ENCODE measurements at regions not wholly inside any gene's neighbourhood (a gene's known extent, or its start where the extent isn't known, plus 50 kb on each side); places are given as distances from the start of the nearest gene placed in this dataset.

GRCh38 chr6:133834472-133835170 lies 54.3 kb upstream of the TCF21 start:
- no peak overlapping the region for H2AFZ ChIP-seq (ENCODE audit: low read length)
- no peak overlapping the region for H2AK5ac ChIP-seq (ENCODE audit: low read depth, low read length)
- no peak overlapping the region for H3K27ac ChIP-seq (ENCODE audit: low read depth, low read length)
- H2BK15ac ChIP-seq (ENCODE audit: low read length): no peak overlapping the region
- no peak overlapping the region for H3K4ac ChIP-seq (replicated peaks; ENCODE audit: insufficient read length, low read depth, low read length)
- no peaks in the 10 kb centered on the region for H3K79me2 ChIP-seq (ENCODE audit: control insufficient read depth in 1 of 2, insufficient read depth in 2 of 2, low read length in 2 of 2)
- 91% methylated on average over 2 of the region's 2 CpGs; no CpG with 5 or more reads in 1 of the 2 experiments for WGBS, 2 experiments (ENCODE audit: extremely low coverage in 1 of 2, insufficient coverage in 1 of 2, insufficient read length in 1 of 2, insufficient replicate concordance in 2 of 2, low coverage in 1 of 2, low lambda C conversion rate in 2 of 2, missing lambda C conversion rate in 1 of 2)
- H4K20me1 ChIP-seq (replicated peaks in 1 of 2; ENCODE audit: control insufficient read depth in 1 of 2, insufficient read depth in 2 of 2, low read length in 2 of 2): no peaks in the 10 kb centered on the region
- ChIA-PET POLR2A (ENCODE audit: partially characterized antibody) (interaction anchor here (0.6 kb wide), 2 partner anchors 63 to 131 kb away, joined by 3 to 4 read pairs; no protein-coding TSS in a partner anchor), CTCF (ENCODE audit: partially characterized antibody) (interaction anchor here (0.7 to 2.4 kb wide), 11 partner anchors 9 to 265 kb away, joined by 3 to 8 read pairs (median 5); no protein-coding TSS in a partner anchor)
- no peak overlapping the region for H2BK20ac ChIP-seq (ENCODE audit: low read length)
- H3K36me3 ChIP-seq (ENCODE audit: control insufficient read depth in 2 of 4, insufficient read depth in 4 of 4, low read length in 3 of 4): no peaks in the 10 kb centered on the region
- no peak overlapping the region for H3K4me3 ChIP-seq (ENCODE audit: extremely low read depth in 1 of 4, insufficient read depth in 2 of 4, low read depth in 3 of 4, low read length in 4 of 4)
- H3K23me2 ChIP-seq (ENCODE audit: low read depth, low read length): 0 out of 2 replicates have a peak, but pooled peaks cover 2% of the 10 kb centered on the region
- TF ChIP-seq KDM5A (IDR thresholded peaks at IDR 0.05; ENCODE audit: low read length): no peak
- no peak for TF ChIP-seq BRCA1 (IDR thresholded peaks at IDR 0.05; ENCODE audit: low read depth, low read length)
- TF ChIP-seq MAFK (IDR thresholded peaks at IDR 0.05; ENCODE audit: low read depth, low read length): peak; percentile 66; the same call in 1 of the 2 replicates
- no peak for TF ChIP-seq YY1 (IDR thresholded peaks at IDR 0.05; ENCODE audit: low read depth, low read length)
- no peak overlapping the region for H4K91ac ChIP-seq (replicated peaks; ENCODE audit: insufficient read length, low read length)
- no peaks in the 10 kb centered on the region for H3K9me3 ChIP-seq (ENCODE audit: insufficient read depth in 2 of 2, low read depth in 1 of 2, low read length in 1 of 2)
- no peak overlapping the region for H4K8ac ChIP-seq (ENCODE audit: extremely low read depth, insufficient read depth, low read length)
- no peak for DNase-seq (ENCODE audit: low read depth in 1 of 2, low spot score in 2 of 2)
- H4K5ac ChIP-seq (ENCODE audit: insufficient read length, low read depth, low read length): no peak overlapping the region
- no peak overlapping the region for H2BK120ac ChIP-seq (replicated peaks; ENCODE audit: low read depth, low read length)
- no peak overlapping the region for H3K4me2 ChIP-seq (ENCODE audit: insufficient read depth in 1 of 2, low read depth in 2 of 2, low read length in 2 of 2)
- H3K4me1 ChIP-seq (replicated peaks in 1 of 4; ENCODE audit: control insufficient read depth in 3 of 4, insufficient read depth in 4 of 4, low read length in 3 of 4): peaks cover 0 to 2% (median 0%) of the 10 kb centered on the region in 4 experiments; a peak in 2 of 7 replicates
- H3K23ac ChIP-seq (ENCODE audit: insufficient read length): no peak overlapping the region
- no peaks in the 10 kb centered on the region for H3K79me1 ChIP-seq (ENCODE audit: low read depth, low read length)
- no peak overlapping the region for H3K18ac ChIP-seq (ENCODE audit: extremely low read depth, low read length)
- H3K14ac ChIP-seq (ENCODE audit: insufficient read length): no peak overlapping the region
- H2BK5ac ChIP-seq (ENCODE audit: low read depth, low read length): no peak overlapping the region
- H3K27me3 ChIP-seq (replicated peaks in 1 of 4; ENCODE audit: control insufficient read depth in 3 of 4, extremely low read depth in 1 of 4, insufficient read depth in 3 of 4, low read length in 3 of 4): no peaks in the 10 kb centered on the region
- FAIRE-seq: no peak
- no peak overlapping the region for H2BK12ac ChIP-seq (ENCODE audit: low read depth, low read length)
- H3K56ac ChIP-seq (replicated peaks; ENCODE audit: insufficient read length, low read depth, low read length): no peak overlapping the region
- no peak overlapping the region for H3K9ac ChIP-seq (replicated peaks in 1 of 4; ENCODE audit: extremely low read depth in 1 of 4, low read depth in 3 of 4, low read length in 3 of 4)

Measured in H1 (cell line).